ENCODE measurements at regions not wholly inside any gene's neighbourhood (a gene's known extent, or its start where the extent isn't known, plus 50 kb on each side); places are given as distances from the start of the nearest gene placed in this dataset.

DNA sequence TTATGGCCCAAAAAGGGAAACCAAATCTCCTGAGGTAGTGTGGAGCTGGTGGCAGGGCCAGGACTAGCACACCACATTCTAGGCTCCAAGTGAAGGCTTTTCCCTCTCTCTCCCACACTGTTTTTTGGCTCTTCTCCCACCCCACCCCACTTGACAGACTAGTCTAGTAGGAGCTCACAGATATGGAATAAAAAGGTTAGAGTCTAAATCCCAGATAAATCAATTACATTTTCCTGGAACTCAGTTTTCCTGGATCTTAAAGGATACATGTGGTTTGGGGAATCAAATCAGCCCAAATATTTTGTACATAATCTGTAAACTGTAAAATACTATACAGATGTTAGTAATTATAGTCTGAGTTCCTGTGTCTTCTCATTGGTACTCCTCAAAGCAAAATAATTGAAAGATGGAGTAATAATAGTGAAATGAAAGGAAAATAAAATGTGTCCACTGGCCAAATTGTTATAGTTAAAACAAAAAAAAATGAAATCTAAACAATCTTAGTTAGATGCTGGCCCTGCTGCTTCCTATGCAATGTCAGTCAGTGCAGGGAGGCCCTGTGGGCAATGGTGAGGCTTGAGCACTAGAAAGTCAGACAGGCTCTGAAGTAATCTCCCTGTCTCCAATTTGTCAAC, 370.4 kb upstream of the CPEB2 start:
- H3K4me1 Mint-ChIP-seq, result no peaks in the 10 kb centered on the region
- peaks cover 22% of the 10 kb centered on the region for H3K9me3 Mint-ChIP-seq
- TF ChIP-seq, protein P1, sequence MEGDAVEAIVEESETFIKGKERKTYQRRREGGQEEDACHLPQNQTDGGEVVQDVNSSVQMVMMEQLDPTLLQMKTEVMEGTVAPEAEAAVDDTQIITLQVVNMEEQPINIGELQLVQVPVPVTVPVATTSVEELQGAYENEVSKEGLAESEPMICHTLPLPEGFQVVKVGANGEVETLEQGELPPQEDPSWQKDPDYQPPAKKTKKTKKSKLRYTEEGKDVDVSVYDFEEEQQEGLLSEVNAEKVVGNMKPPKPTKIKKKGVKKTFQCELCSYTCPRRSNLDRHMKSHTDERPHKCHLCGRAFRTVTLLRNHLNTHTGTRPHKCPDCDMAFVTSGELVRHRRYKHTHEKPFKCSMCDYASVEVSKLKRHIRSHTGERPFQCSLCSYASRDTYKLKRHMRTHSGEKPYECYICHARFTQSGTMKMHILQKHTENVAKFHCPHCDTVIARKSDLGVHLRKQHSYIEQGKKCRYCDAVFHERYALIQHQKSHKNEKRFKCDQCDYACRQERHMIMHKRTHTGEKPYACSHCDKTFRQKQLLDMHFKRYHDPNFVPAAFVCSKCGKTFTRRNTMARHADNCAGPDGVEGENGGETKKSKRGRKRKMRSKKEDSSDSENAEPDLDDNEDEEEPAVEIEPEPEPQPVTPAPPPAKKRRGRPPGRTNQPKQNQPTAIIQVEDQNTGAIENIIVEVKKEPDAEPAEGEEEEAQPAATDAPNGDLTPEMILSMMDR (IDR thresholded peaks at IDR 0.05), result no peak
- no peak for DNase-seq
- no peak overlapping the region for H3K4me3 Mint-ChIP-seq
- no peak overlapping the region for H3K27ac Mint-ChIP-seq
- no peaks in the 10 kb centered on the region for H3K27me3 Mint-ChIP-seq (ENCODE audit: low read depth, poor library complexity)
- no peaks in the 10 kb centered on the region for H3K36me3 Mint-ChIP-seq (ENCODE audit: low read depth)

DNA sequence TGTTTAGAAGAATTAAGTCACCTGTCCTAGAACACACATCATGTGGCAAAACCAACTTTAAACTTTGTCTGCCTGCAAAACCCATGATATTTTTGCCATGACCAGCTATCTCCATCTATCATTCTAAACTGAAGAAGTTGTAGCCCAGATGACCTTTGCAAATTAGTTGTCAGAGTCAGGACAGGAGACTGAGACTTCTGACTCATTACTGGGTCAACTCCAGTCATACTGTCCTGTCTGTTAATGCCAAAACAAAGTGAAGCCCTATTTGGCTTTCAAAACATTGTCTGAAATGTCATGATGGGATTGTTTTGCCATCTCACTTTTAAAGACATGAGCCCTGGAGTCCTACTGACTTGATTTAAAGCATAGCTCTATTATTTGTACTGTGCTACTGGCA, 365.7 kb upstream of the CPEB2 start:
- no peak for DNase-seq
- H3K27me3 Mint-ChIP-seq (ENCODE audit: low read depth, poor library complexity), result peaks cover 11% of the 10 kb centered on the region
- peaks cover 22% of the 10 kb centered on the region for H3K9me3 Mint-ChIP-seq
- H3K36me3 Mint-ChIP-seq (ENCODE audit: low read depth), result no peaks in the 10 kb centered on the region
- no peak overlapping the region for H3K4me3 Mint-ChIP-seq
- no peak overlapping the region for H3K27ac Mint-ChIP-seq
- no peaks in the 10 kb centered on the region for H3K4me1 Mint-ChIP-seq
- TF ChIP-seq, protein P1 (IDR thresholded peaks at IDR 0.05), result no peak

DNA sequence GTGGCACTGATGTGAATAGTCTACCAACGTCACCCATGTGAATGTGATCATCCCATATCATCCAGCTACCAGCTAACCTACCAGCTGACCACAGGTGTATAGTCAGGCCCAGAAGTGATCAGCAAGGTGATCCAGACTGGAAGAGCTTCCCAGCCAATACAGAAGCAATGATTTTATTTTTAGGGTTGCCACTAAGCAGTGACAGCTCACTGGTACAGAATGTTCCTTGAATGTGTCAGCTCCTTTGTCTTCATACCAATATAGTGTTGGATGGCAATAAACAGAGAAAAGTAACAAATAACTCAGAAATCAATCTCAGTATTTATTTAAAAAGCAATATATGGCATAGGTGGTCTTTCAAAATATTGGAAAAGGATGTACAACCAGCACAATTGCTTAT, 361.8 kb upstream of the CPEB2 start:
- no peak for DNase-seq
- Mint-ChIP-seq H3K27me3 (ENCODE audit: low read depth, poor library complexity) (peaks cover 11% of the 10 kb centered on the region), H3K27ac (no peak overlapping the region), H3K4me1 (no peaks in the 10 kb centered on the region), H3K36me3 (ENCODE audit: low read depth) (no peaks in the 10 kb centered on the region), H3K4me3 (no peak overlapping the region), H3K9me3 (peaks cover 4% of the 10 kb centered on the region)
- TF ChIP-seq, protein P1 (IDR thresholded peaks at IDR 0.05), result no peak

DNA sequence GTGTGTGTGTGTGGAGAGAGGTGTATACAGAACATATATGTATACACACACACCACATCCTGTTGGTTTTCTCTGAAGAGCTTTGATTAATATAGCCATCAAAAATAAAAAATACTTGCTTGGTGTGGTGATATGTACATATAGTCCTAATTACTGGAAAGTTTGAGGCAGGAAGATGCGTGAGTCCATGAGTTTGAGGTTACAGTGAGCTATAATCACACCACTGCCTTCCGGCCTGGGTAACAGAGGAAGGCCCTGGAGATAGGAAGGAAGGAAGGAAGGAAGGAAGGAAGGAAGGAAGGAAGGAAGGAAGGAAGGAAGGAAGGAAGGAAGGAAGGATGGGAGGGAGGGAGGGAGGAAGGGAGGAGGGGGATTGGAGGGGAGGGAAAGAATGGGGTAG, 360.4 kb upstream of the CPEB2 start:
- DNase-seq, result no peak
- TF ChIP-seq, protein P1 (IDR thresholded peaks at IDR 0.05), result no peak
- Mint-ChIP-seq H3K27ac (no peak overlapping the region), H3K9me3 (no peaks in the 10 kb centered on the region), H3K4me3 (no peak overlapping the region), H3K27me3 (ENCODE audit: low read depth, poor library complexity) (peaks cover 11% of the 10 kb centered on the region), H3K4me1 (no peaks in the 10 kb centered on the region), H3K36me3 (ENCODE audit: low read depth) (no peaks in the 10 kb centered on the region)

DNA sequence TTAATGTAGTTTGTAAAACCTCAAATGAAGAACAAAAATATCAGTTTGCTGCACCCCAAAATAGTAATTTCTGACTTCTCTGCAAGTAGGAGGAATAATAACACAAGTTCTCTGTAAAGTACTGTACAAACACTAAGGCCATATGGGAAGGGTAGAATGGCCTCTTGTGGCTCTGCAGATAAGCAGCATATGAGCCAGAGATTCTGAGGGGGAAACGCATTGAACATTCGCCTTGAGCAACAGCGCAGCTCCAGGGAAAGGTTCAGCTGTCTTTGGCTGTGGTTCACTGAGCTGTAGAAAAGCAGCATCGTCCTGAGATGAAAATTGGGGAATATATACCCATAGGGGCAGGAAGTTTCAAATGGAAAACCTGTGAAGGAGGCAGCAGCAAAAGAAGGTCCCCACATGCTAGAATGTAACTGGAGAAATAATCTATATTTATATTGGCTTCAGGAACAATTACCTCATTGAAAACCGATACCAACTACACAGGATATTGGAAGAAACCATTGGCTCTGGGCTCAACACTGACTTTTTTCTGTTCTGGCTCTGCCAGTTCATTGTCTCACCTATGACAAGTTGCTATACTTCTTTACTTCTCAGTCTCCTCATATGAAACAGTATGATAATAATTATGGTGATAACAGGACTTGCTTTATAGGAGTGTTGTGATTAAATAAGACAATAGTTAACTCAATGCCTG, 357.6 kb upstream of the CPEB2 start:
- TF ChIP-seq, protein P1 (IDR thresholded peaks at IDR 0.05), result no peak
- Mint-ChIP-seq H3K36me3 (ENCODE audit: low read depth) (no peaks in the 10 kb centered on the region), H3K4me1 (no peaks in the 10 kb centered on the region), H3K27me3 (ENCODE audit: low read depth, poor library complexity) (peaks cover 7% of the 10 kb centered on the region), H3K27ac (no peak overlapping the region), H3K9me3 (no peaks in the 10 kb centered on the region), H3K4me3 (no peak overlapping the region)
- DNase-seq, result no peak

DNA sequence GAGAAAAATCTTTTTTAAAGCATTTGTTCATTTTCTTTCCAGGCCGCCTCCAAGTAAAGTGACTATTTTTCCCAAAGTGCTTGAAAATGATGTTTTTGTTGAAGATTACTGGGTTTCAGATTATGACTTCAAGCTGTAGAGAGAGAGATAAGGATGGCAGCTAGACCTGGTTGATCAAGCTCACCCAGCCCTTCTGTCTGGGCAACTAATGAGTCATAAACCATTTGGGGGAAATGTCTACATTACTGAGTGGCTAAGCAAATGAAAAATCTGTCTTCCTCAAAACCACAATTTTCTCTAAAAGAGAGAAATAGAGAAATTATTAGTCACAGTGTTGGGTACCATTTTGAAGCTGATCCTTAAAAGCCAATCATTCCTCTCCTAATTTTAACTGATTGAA, 355.4 kb upstream of the CPEB2 start:
- TF ChIP-seq, protein P1 (IDR thresholded peaks at IDR 0.05), result no peak
- Mint-ChIP-seq H3K36me3 (ENCODE audit: low read depth) (no peaks in the 10 kb centered on the region), H3K9me3 (no peaks in the 10 kb centered on the region), H3K27me3 (ENCODE audit: low read depth, poor library complexity) (peaks cover under 1% of the 10 kb centered on the region), H3K4me3 (no peak overlapping the region), H3K27ac (no peak overlapping the region), H3K4me1 (no peaks in the 10 kb centered on the region)
- DNase-seq, result no peak
